Keratinocyte (primary cell): ENCODE measurements at regions not wholly inside any gene's neighbourhood (a gene's known extent, or its start where the extent isn't known, plus 50 kb on each side); places are given as distances from the start of the nearest gene placed in this dataset.

Experiments used
- DNase-seq: peaks from one replicate; pipeline ENCODE4 v3.0.0-alpha.2; 2011; ENCODE audit warnings: low read depth, missing footprints, low spot score
- FAIRE-seq: peaks from 2 replicates; lab custom pipeline; 2011; peaks lifted over from hg19 to GRCh38; lab: Jason Lieb, UNC
- H2AFZ ChIP-seq: 2 replicates; pipeline ENCODE4 v1.6.0; 2012; ENCODE audit warnings: low read length, control low read depth, inconsistent platforms; ENCODE audit not compliant: control insufficient read depth
- H3K27ac ChIP-seq: 2 replicates; pipeline ENCODE4 v1.5.1; 2011; ENCODE audit warnings: low read length; ENCODE audit not compliant: control insufficient read depth, insufficient read depth
- H3K27me3 ChIP-seq: 3 replicates; pipeline ENCODE4 v1.6.0; 2011; ENCODE audit warnings: low read length; ENCODE audit not compliant: control insufficient read depth, insufficient read depth; ENCODE audit errors: extremely low read depth
- H3K36me3 ChIP-seq, 2 experiments: 2 replicates in 1 of 2; 3 replicates in 1 of 2; pipeline ENCODE4 v1.5.1; 2011; ENCODE audit warnings: low read length in 2 of 2, mild to moderate bottlenecking in 1 of 2; ENCODE audit not compliant: control insufficient read depth in 2 of 2, insufficient read depth in 2 of 2; ENCODE audit errors: extremely low read depth in 1 of 2
- H3K4me1 ChIP-seq: 3 replicates; pipeline ENCODE4 v1.5.1; 2011; ENCODE audit warnings: low read length; ENCODE audit not compliant: control insufficient read depth, insufficient read depth; ENCODE audit errors: extremely low read depth
- H3K4me2 ChIP-seq: 3 replicates; pipeline ENCODE4 v1.6.0; 2011; ENCODE audit warnings: low read depth, low read length; ENCODE audit not compliant: control insufficient read depth, insufficient read depth; ENCODE audit errors: extremely low read depth
- H3K4me3 ChIP-seq, 3 experiments: fragments of 200-600 bp in 1 of 3; sonication (generic) in 1 of 3; 2 replicates in 2 of 3; 3 replicates in 1 of 3; pipeline ENCODE4 v1.5.1; 2011 to 2016; ENCODE audit warnings: low read length in 3 of 3, mild to moderate bottlenecking in 3 of 3, control low read depth in 2 of 3, inconsistent platforms in 1 of 3, low read depth in 1 of 3, mixed read lengths in 1 of 3, mixed run types in 1 of 3, moderate library complexity in 1 of 3; ENCODE audit not compliant: control insufficient read depth in 2 of 3, insufficient read depth in 2 of 3; ENCODE audit errors: extremely low read depth in 1 of 3
- H3K79me2 ChIP-seq: 2 replicates; pipeline ENCODE4 v1.6.0; 2012; ENCODE audit warnings: low read length; ENCODE audit not compliant: control insufficient read depth, insufficient read depth
- H3K9ac ChIP-seq: 3 replicates; pipeline ENCODE4 v1.6.0; 2011; ENCODE audit warnings: low read length; ENCODE audit not compliant: control insufficient read depth, insufficient read depth; ENCODE audit errors: extremely low read depth
- H3K9me1 ChIP-seq: 3 replicates; pipeline ENCODE4 v1.6.0; 2011; ENCODE audit warnings: low read length; ENCODE audit not compliant: control insufficient read depth, insufficient read depth; ENCODE audit errors: extremely low read depth
- H3K9me3 ChIP-seq: 2 replicates; pipeline ENCODE4 v1.5.1; 2012; ENCODE audit warnings: low read depth, low read length; ENCODE audit not compliant: control insufficient read depth
- H4K20me1 ChIP-seq: 3 replicates; pipeline ENCODE4 v1.6.0; 2011; ENCODE audit warnings: low read length; ENCODE audit not compliant: control insufficient read depth, insufficient read depth; ENCODE audit errors: extremely low read depth
- EZH2 ChIP-seq: IDR thresholded peaks from one replicate; pipeline ENCODE4 v1.6.1; 2012; ENCODE audit warnings: inconsistent platforms, mild to moderate bottlenecking, low read length, moderate library complexity
- dilution Hi-C: fragments of 300-500 bp; cut with MboI; formaldehyde crosslinking; loops from one replicate; pipeline ENCODE4 v1.7.0; 2020; ENCODE audit warnings: low sequenced_read_pairs; ENCODE audit not compliant: extremely low pct_ligation_motif_present
- TF ChIP-seq, protein P1 (sequence below), 3 experiments: IDR thresholded peaks in 1 of 3; conservative IDR thresholded peaks in 1 of 3; optimal IDR thresholded peaks in 1 of 3; 2 replicates in 2 of 3; 3 replicates in 1 of 3; pipeline versions ENCODE3 to v1.5.1; 2011; ENCODE audit warnings: low read length in 3 of 3, mild to moderate bottlenecking in 3 of 3, moderate library complexity in 2 of 3, control low read depth in 1 of 3, inconsistent platforms in 1 of 3; ENCODE audit not compliant: insufficient read depth in 2 of 3; ENCODE audit errors: extremely low read depth in 1 of 3

DNA sequence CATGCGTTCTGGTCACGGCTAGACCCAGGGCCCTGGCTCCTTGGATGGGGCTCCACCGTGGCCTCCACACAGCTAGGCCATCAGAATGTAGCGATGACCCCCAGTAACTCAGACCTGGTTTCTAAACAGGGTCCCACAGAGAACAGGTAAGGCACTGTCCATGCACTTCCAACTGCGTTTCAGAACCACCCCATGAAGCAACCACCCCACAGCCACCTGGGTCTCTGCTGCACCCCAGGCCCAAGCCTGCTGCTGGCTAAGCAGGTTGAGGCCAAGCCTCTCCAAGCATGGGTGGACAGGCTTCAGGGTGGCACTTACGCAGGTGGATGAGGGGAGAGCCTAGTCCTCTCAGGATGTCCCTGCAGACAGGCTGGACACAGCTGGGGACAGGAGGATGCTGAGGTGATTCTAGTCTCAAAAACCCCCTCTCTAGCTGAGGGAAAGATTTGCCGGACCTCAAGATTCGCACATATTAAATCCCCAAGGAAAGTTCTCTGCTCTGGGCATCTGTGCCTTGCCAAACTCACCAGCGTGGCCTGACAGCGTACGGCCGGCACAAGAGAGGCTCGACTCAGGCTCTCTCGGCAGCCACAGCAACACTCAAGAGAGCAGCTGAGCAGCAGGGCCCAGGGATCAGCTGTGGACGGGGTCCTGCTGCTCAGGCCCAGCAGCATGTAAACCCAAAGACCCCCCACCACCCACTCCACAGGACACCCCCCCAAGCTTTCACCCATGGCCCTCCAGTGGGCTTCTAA is 141.6 kb downstream of the CRYBB2 start:
- H3K4me3 ChIP-seq = no peak overlapping the region
- no peak overlapping the region for H3K9ac ChIP-seq
- H3K4me1 ChIP-seq = no peaks in the 10 kb centered on the region
- H2AFZ ChIP-seq = no peak overlapping the region
- dilution Hi-C loops = no loop called here
- H3K27ac ChIP-seq = no peak overlapping the region
- no peaks in the 10 kb centered on the region for H3K9me1 ChIP-seq
- TF ChIP-seq EZH2 = no peak
- TF ChIP-seq, protein P1, sequence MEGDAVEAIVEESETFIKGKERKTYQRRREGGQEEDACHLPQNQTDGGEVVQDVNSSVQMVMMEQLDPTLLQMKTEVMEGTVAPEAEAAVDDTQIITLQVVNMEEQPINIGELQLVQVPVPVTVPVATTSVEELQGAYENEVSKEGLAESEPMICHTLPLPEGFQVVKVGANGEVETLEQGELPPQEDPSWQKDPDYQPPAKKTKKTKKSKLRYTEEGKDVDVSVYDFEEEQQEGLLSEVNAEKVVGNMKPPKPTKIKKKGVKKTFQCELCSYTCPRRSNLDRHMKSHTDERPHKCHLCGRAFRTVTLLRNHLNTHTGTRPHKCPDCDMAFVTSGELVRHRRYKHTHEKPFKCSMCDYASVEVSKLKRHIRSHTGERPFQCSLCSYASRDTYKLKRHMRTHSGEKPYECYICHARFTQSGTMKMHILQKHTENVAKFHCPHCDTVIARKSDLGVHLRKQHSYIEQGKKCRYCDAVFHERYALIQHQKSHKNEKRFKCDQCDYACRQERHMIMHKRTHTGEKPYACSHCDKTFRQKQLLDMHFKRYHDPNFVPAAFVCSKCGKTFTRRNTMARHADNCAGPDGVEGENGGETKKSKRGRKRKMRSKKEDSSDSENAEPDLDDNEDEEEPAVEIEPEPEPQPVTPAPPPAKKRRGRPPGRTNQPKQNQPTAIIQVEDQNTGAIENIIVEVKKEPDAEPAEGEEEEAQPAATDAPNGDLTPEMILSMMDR (optimal IDR thresholded peaks at IDR 0.05 in 1 of 3, IDR thresholded peaks at IDR 0.05 in 1 of 3, conservative IDR thresholded peaks at IDR 0.05 in 1 of 3; ENCODE audit: extremely low read depth in 1 of 3, insufficient read depth in 2 of 3, low read length in 3 of 3) = no peak
- peaks cover 3 to 14% of the 10 kb centered on the region in 2 experiments for H3K36me3 ChIP-seq
- FAIRE-seq (no peak), DNase-seq (no peak)
- H3K4me2 ChIP-seq = no peak overlapping the region
- peaks cover 23% of the 10 kb centered on the region for H3K79me2 ChIP-seq
- H3K9me3 ChIP-seq = no peaks in the 10 kb centered on the region
- H4K20me1 ChIP-seq = peaks cover 10% of the 10 kb centered on the region
- H3K27me3 ChIP-seq = no peaks in the 10 kb centered on the region

DNA sequence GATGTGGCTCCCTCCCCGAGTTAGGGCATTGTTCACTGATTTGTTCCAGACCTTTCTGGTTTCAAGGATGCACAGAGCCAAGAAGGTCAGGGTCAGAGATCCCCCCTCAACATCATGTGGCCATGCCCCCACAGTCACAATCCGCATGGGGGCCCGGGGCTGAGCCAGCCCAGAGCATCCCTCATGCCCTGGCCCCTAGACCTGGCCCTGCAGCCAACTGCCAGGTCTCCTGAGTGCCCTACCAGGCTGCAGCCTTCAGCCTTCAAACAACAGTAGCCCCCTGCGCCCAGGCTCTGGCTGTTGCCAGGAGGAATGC is 142.4 kb downstream of the CRYBB2 start:
- Histone ChIP-seq H3K4me3 (no peak overlapping the region), H3K9me3 (no peaks in the 10 kb centered on the region), H3K4me1 (no peaks in the 10 kb centered on the region), H3K9ac (no peak overlapping the region), H3K9me1 (no peaks in the 10 kb centered on the region), H3K36me3 (peaks cover 3 to 9% of the 10 kb centered on the region in 2 experiments), H3K27me3 (no peaks in the 10 kb centered on the region), H3K4me2 (no peak overlapping the region), H2AFZ (no peak overlapping the region), H3K79me2 (peaks cover 30% of the 10 kb centered on the region), H4K20me1 (peaks cover 10% of the 10 kb centered on the region), H3K27ac (no peak overlapping the region)
- dilution Hi-C loops = no loop called here
- FAIRE-seq (no peak), DNase-seq (no peak)
- TF ChIP-seq, protein P1 (optimal IDR thresholded peaks at IDR 0.05 in 1 of 3, IDR thresholded peaks at IDR 0.05 in 1 of 3, conservative IDR thresholded peaks at IDR 0.05 in 1 of 3; ENCODE audit: extremely low read depth in 1 of 3, insufficient read depth in 2 of 3, low read length in 3 of 3) = no peak
- TF ChIP-seq EZH2 = no peak
